Spleen (tissue), 11 donors: ENCODE measurements at regions not wholly inside any gene's neighbourhood (a gene's known extent, or its start where the extent isn't known, plus 50 kb on each side); places are given as distances from the start of the nearest gene placed in this dataset.

Experiments
- DNase-seq: peaks from one replicate; pipeline ENCODE4 v3.0.0-alpha.2; 2020
- H3K27ac ChIP-seq, 8 donors: fragments of 200-600 bp; sonication (generic) in 7 of 8; 1 replicate in 4 of 8; 2 replicates in 4 of 8; pipeline versions ENCODE4 v1.5.0 to v1.8.0; 2016 to 2021; ENCODE audit warnings: inconsistent platforms in 4 of 8, mild to moderate bottlenecking in 4 of 8, moderate library complexity in 1 of 8
- H3K27me3 ChIP-seq, 7 donors: fragments of 200-600 bp; sonication (generic) in 6 of 7; replicated peaks in 1 of 7; 1 replicate in 4 of 7; 2 replicates in 3 of 7; pipeline versions ENCODE4 v1.5.0 to v1.8.0; 2016 to 2021; ENCODE audit warnings: inconsistent platforms in 3 of 7, mild to moderate bottlenecking in 1 of 7
- H3K36me3 ChIP-seq, 6 donors: fragments of 200-600 bp; sonication (generic) in 5 of 6; 1 replicate in 4 of 6; 2 replicates in 2 of 6; pipeline versions ENCODE4 v1.5.0 to v1.8.0; 2016 to 2021; ENCODE audit warnings: inconsistent platforms in 2 of 6
- H3K4me1 ChIP-seq, 6 donors: fragments of 200-600 bp; sonication (generic) in 5 of 6; 1 replicate in 3 of 6; 2 replicates in 3 of 6; pipeline versions ENCODE4 v1.5.0 to v1.8.0; 2016 to 2021; ENCODE audit warnings: inconsistent platforms in 3 of 6
- H3K4me3 ChIP-seq, 8 donors: fragments of 200-600 bp; sonication (generic) in 7 of 8; 1 replicate in 4 of 8; 2 replicates in 4 of 8; pipeline versions ENCODE4 v1.5.0 to v1.8.0; 2016 to 2021; ENCODE audit warnings: inconsistent platforms in 4 of 8, mild to moderate bottlenecking in 4 of 8, moderate library complexity in 2 of 8
- H3K9me3 ChIP-seq, 8 donors: fragments of 200-600 bp; sonication (generic) in 7 of 8; 1 replicate in 4 of 8; 2 replicates in 4 of 8; pipeline versions ENCODE4 v1.5.0 to v1.8.0; 2016 to 2021; ENCODE audit warnings: inconsistent platforms in 4 of 8
- CTCF ChIP-seq, 11 experiments: fragments of 200-600 bp in 7 of 11; fragments of 450-650 bp in 4 of 11; sonication (generic) in 4 of 11; IDR thresholded peaks in 8 of 11; conservative IDR thresholded peaks in 3 of 11; 1 replicate in 7 of 11; 2 replicates in 4 of 11; pipeline versions ENCODE4 v1.4.0 to v1.8.0; 2016 to 2021; ENCODE audit warnings: antibody characterized with exemption in 11 of 11, inconsistent platforms in 4 of 11, mild to moderate bottlenecking in 1 of 11
- POLR2A ChIP-seq, 3 donors: fragments of 450-650 bp; IDR thresholded peaks; one replicate each; pipeline ENCODE4 v1.5.1; 2017; ENCODE audit warnings: antibody characterized with exemption in 3 of 3, mild to moderate bottlenecking in 1 of 3
- POLR2AphosphoS5 ChIP-seq, 3 donors: sonication (generic); formaldehyde crosslinking; IDR thresholded peaks; one replicate each; pipeline ENCODE4 v1.5.1; 2017; ENCODE audit warnings: antibody characterized with exemption in 3 of 3
- WGBS, 5 donors: extraction: QIAGEN DNeasy Blood & Tissue Kit in 3 of 5; methylation state at CpG; one replicate each; pipeline versions ENCODE4 v1.1.5 to v1.1.7; 2013 to 2018; 5-methylcytosine and 5-hydroxymethylcytosine counted together
- intact Hi-C: fragments of 100-400 bp; cut with DNase I; formaldehyde crosslinking; loops from one replicate; pipeline ENCODE4 v1.15.0; 2023; ENCODE audit warnings: low total_unique reads
- donor health status: healthy with polysubstance abuse.
- donor health status: DM: no; HTN: no; CAD: no; lungs with moderate emphysema.
- donor health status: DM: no; HTN: no; CAD: no.
- donor health status: Bipolar disorder and iron deficiency.
- donor health status: healthy.
- donor health status: DM: no; HTN: no; CAD: no.
- donor health status: DM: yes; HTN: yes; CAD: no.

- Histone ChIP-seq H3K4me1 (peaks cover 0 to 12% (median 1%) of the 10 kb centered on the region in 6 donors), H3K36me3 (no peaks in the 10 kb centered on the region), H3K27ac (no peak overlapping the region), H3K4me3 (no peak overlapping the region), H3K27me3 (no peaks in the 10 kb centered on the region), H3K9me3 (no peaks in the 10 kb centered on the region)
- TF ChIP-seq CTCF (IDR thresholded peaks at IDR 0.05 in 8 of 11, conservative IDR thresholded peaks at IDR 0.05 in 3 of 11) (no peak), POLR2A (IDR thresholded peaks at IDR 0.05) (no peak), POLR2AphosphoS5 (IDR thresholded peaks at IDR 0.05) (no peak)
- WGBS, 5 donors = 70 to 82% (median 80%) methylated on average over 4 of the region's 4 CpGs
- DNase-seq = no peak
- intact Hi-C loops = loop anchor here (5.0 kb wide), 1 partner anchor 283 kb away; no protein-coding TSS in a partner anchor
These were observed 113.1 kb upstream of the ARHGAP42 start for GRCh38 chr11:100573911-100574513.

DNA sequence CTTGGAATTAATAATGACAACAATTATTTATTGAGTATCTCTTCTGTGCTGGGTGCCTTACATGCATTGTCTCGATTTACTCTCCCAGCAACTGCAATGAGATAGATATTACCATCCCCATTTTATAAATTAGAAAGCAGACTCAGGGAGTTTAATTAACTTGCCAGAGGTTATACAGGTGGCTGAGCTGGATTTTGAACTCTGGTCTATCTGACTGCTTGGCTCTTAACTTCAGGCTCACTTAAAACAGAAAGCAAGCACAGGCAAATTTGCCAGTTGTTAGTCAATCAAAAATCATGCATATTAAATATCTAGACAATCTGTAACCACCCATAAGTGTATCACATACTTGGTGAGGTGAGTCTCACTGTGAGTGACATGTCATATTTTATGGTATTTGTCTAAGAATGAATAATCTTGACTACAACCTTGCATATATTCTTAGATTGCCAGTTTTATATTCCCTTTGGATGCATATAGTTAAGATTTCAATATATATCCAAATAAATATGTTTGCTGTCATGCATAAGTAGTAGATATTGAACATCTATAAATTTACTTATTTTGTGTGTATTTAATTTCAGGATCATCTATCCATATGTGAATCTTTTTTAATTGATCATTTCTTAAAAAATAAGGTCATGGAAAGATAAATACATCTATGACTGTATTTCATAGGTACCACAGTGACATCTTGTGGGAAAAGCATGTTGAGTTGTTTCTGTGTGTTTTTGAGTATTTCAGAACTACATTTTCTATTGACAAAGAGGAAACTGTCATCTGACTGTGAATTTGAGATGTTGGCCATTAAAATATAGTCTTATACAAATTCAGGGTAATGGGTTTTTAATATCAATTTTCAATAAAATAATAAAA, 112.0 kb upstream of the ARHGAP42 start:
- no peak for DNase-seq
- TF ChIP-seq POLR2AphosphoS5 (IDR thresholded peaks at IDR 0.05) = no peak
- peak in 1 of 11 experiments; percentile 10 for TF ChIP-seq CTCF (IDR thresholded peaks at IDR 0.05 in 8 of 11, conservative IDR thresholded peaks at IDR 0.05 in 3 of 11)
- 77 to 85% (median 77%) methylated on average over 1 of the region's 1 CpG for WGBS, 5 donors

GRCh38 chr11:100575860-100576717, 111.0 kb upstream of the ARHGAP42 start:
- peaks cover 0 to 14% (median 1%) of the 10 kb centered on the region in 6 donors for H3K4me1 ChIP-seq
- no peak for DNase-seq
- H3K27ac ChIP-seq = no peak overlapping the region
- peak in 10 of 11 experiments; percentile 40 to 77 (median 59) for TF ChIP-seq CTCF (IDR thresholded peaks at IDR 0.05 in 8 of 11, conservative IDR thresholded peaks at IDR 0.05 in 3 of 11)
- no peak for TF ChIP-seq POLR2A (IDR thresholded peaks at IDR 0.05)
- H3K4me3 ChIP-seq = peak overlapping the region in 1 of 8 donors; percentile 12
- H3K36me3 ChIP-seq = no peaks in the 10 kb centered on the region
- no peaks in the 10 kb centered on the region for H3K9me3 ChIP-seq
- no peaks in the 10 kb centered on the region for H3K27me3 ChIP-seq
- 25 to 28% (median 27%) methylated on average over 4 of the region's 4 CpGs for WGBS, 5 donors
- intact Hi-C loops = no loop called here

More for the DNA sequence above, 112.0 kb upstream of the ARHGAP42 start:
- Histone ChIP-seq H3K9me3 (no peaks in the 10 kb centered on the region), H3K36me3 (no peaks in the 10 kb centered on the region), H3K27ac (no peak overlapping the region), H3K4me3 (no peak overlapping the region), H3K4me1 (peaks cover 0 to 12% (median 1%) of the 10 kb centered on the region in 6 donors), H3K27me3 (no peaks in the 10 kb centered on the region)
- intact Hi-C loops = loop anchor here (5.0 kb wide), 1 partner anchor 282 kb away; no protein-coding TSS in a partner anchor
